ENCODE measurements at regions not wholly inside any gene's neighbourhood (a gene's known extent, or its start where the extent isn't known, plus 50 kb on each side); places are given as distances from the start of the nearest gene placed in this dataset.

GRCh38 chr3:66561367-66561766 lies 60.5 kb upstream of the LRIG1 start:
- H3K27me3 ChIP-seq (replicated peaks; ENCODE audit: control insufficient read depth, insufficient read depth, low read length) = no peaks in the 10 kb centered on the region; the same call in 1 of the 2 replicates
- H3K36me3 ChIP-seq (ENCODE audit: control insufficient read depth, insufficient read depth, low read length) = no peaks in the 10 kb centered on the region
- no peak for TF ChIP-seq CTCF (IDR thresholded peaks at IDR 0.05; ENCODE audit: insufficient read depth, low read length, poor library complexity, severe bottlenecking)
- no peak overlapping the region for H3K4me3 ChIP-seq (replicated peaks; ENCODE audit: low read depth, low read length)
- DNase-seq (ENCODE audit: extremely low read depth, insufficient read length) = no peak

GRCh38 chr3:66565301-66565700 lies 64.5 kb upstream of the LRIG1 start:
- no peak for DNase-seq (ENCODE audit: extremely low read depth, insufficient read length)
- no peak for TF ChIP-seq CTCF (IDR thresholded peaks at IDR 0.05; ENCODE audit: insufficient read depth, low read length, poor library complexity, severe bottlenecking)

GRCh38 chr3:66567077-66567476 lies 66.3 kb upstream of the LRIG1 start:
- Histone ChIP-seq H3K27me3 (replicated peaks; ENCODE audit: control insufficient read depth, insufficient read depth, low read length) (no peaks in the 10 kb centered on the region; the same call in 1 of the 2 replicates), H3K4me3 (replicated peaks; ENCODE audit: low read depth, low read length) (no peak overlapping the region), H3K36me3 (ENCODE audit: control insufficient read depth, insufficient read depth, low read length) (no peaks in the 10 kb centered on the region)
- DNase-seq (ENCODE audit: extremely low read depth, insufficient read length) = no peak
- no peak for TF ChIP-seq CTCF (IDR thresholded peaks at IDR 0.05; ENCODE audit: insufficient read depth, low read length, poor library complexity, severe bottlenecking)

More at GRCh38 chr3:66565301-66565700, 64.5 kb upstream of the LRIG1 start:
- Histone ChIP-seq H3K36me3 (ENCODE audit: control insufficient read depth, insufficient read depth, low read length) (no peaks in the 10 kb centered on the region), H3K4me3 (replicated peaks; ENCODE audit: low read depth, low read length) (no peak overlapping the region), H3K27me3 (replicated peaks; ENCODE audit: control insufficient read depth, insufficient read depth, low read length) (no peaks in the 10 kb centered on the region; the same call in 1 of the 2 replicates)

GRCh38 chr3:66572090-66572675 lies 71.4 kb upstream of the LRIG1 start:
- Histone ChIP-seq H3K4me3 (replicated peaks; ENCODE audit: low read depth, low read length) (no peak overlapping the region), H3K36me3 (ENCODE audit: control insufficient read depth, insufficient read depth, low read length) (no peaks in the 10 kb centered on the region), H3K27me3 (replicated peaks; ENCODE audit: control insufficient read depth, insufficient read depth, low read length) (no peaks in the 10 kb centered on the region; the same call in 1 of the 2 replicates)
- TF ChIP-seq CTCF (IDR thresholded peaks at IDR 0.05; ENCODE audit: insufficient read depth, low read length, poor library complexity, severe bottlenecking) = no peak
- no peak for DNase-seq (ENCODE audit: extremely low read depth, insufficient read length)

- peak; percentile 68 for TF ChIP-seq CTCF (IDR thresholded peaks at IDR 0.05; ENCODE audit: insufficient read depth, low read length, poor library complexity, severe bottlenecking)
- DNase-seq (ENCODE audit: extremely low read depth, insufficient read length) = no peak
- Histone ChIP-seq H3K36me3 (ENCODE audit: control insufficient read depth, insufficient read depth, low read length) (no peaks in the 10 kb centered on the region), H3K27me3 (replicated peaks; ENCODE audit: control insufficient read depth, insufficient read depth, low read length) (no peaks in the 10 kb centered on the region; the same call in 1 of the 2 replicates), H3K4me3 (replicated peaks; ENCODE audit: low read depth, low read length) (no peak overlapping the region)
Measured at GRCh38 chr3:66572938-66573710, 72.3 kb upstream of the LRIG1 start.

Data from GM06990 (cell line).